GM18870 (cell line): ENCODE measurements at regions not wholly inside any gene's neighbourhood (a gene's known extent, or its start where the extent isn't known, plus 50 kb on each side); places are given as distances from the start of the nearest gene placed in this dataset.

Experiments used
- ATAC-seq: cut with Tn5 transposase; IDR thresholded peaks from one replicate; pipeline ENCODE4 v1.9.1; 2021; ENCODE audit warnings: moderate library complexity; ENCODE audit not compliant: unreplicated experiment

DNA sequence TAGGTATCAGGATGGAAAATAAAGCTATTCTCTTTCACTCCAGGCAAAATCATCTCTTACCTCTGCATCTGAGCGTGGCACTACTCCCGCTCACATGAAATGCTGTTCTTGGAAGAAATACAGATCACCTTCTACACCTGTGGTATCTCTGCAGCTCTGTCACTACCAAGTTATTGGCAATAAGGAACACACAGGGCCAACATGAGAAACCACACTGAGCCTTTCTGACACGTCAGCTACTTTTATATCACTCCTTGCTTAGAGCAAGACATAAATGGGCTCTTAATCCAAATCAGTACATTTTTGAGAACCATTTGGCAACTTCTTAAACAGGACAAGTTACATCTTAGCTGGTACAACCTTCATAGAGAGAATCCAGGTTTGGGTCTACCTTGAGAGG lies 101.8 kb upstream of the GUCY1A1 start:
- ATAC-seq = no peak

DNA sequence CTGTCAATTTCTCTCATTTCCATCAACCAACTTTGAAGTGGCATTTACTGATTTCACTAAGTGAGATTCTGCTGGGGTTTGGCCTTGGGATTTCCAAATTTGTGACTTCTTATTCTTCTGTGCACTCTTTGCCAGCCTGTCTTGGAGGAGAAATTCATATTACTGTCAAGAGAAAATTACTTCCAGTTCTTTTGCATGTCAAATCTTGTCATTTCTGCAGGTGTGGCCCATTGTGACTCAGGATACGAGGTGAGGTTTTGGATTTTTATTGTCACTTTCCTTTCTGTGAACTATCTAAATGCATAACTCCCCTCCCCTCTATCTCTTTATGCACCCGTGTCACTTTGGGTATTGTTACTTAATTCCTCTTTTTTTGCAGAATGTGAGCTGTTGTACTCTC lies 102.6 kb upstream of the GUCY1A1 start:
- ATAC-seq = no peak

- no peak for ATAC-seq
These were observed 106.7 kb upstream of the GUCY1A1 start for GRCh38 chr4:155559915-155560314.

- ATAC-seq = no peak
These were observed 114.5 kb upstream of the GUCY1A1 start for GRCh38 chr4:155552180-155552579.

DNA sequence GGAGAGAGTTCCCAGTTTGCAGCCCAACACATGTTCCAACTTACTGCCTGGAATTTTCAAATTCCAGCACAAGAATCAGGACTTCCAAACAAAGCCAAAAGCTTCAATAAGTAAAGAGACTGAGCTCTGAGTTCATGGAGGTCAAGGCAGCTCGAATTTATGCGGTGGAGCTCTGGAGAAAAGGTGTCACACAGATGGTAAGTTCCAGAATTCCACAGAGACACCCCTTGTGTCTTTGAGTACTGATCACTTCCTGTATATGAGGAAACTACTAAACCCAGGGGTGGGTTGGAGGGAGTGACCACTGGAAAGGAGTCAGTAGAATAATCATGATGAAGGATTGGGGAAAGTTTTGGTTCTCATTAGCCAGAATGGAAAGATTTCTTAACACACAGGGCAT lies 118.5 kb upstream of the GUCY1A1 start:
- ATAC-seq = no peak

DNA sequence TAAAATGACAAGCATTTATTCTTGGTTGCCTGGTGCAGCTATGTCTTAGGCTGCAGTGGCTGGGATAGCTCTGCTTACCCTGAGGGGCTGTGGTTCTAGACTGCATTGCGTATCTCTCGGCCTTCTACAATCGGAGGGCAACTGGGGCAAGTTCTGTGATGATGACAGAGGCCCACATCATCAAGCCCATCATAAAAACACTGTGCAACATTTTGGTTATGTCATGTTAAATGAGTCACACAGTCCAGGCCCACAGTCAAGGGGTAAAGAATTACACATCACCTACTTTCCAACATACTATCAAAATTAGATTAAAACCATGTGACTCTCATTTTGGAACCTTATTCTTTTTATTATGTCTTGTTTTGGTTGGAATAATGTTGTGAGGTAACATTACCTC lies 120.2 kb upstream of the GUCY1A1 start:
- no peak for ATAC-seq

GRCh38 chr4:155545456-155545855 lies 121.2 kb upstream of the GUCY1A1 start:
- ATAC-seq = no peak

DNA sequence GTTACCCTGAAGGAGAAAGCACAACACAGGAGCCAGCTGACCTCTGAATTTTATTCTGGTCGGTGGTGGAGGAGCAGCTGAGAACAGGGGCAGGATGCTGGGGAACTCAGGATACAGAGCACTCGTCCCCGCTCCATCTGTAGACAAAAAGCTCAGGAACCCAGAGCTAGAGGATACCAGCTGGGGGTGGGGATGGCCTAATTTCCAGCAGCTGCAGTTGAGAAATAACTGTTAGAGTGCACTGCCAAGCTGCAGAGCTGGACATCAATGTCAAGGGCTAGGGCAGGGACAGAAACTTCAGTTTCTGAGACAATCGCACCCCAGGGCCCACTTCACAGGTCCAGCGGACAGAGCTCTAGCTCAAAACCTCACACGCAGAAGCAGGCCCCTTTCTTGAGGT lies 122.1 kb upstream of the GUCY1A1 start:
- no peak for ATAC-seq

DNA sequence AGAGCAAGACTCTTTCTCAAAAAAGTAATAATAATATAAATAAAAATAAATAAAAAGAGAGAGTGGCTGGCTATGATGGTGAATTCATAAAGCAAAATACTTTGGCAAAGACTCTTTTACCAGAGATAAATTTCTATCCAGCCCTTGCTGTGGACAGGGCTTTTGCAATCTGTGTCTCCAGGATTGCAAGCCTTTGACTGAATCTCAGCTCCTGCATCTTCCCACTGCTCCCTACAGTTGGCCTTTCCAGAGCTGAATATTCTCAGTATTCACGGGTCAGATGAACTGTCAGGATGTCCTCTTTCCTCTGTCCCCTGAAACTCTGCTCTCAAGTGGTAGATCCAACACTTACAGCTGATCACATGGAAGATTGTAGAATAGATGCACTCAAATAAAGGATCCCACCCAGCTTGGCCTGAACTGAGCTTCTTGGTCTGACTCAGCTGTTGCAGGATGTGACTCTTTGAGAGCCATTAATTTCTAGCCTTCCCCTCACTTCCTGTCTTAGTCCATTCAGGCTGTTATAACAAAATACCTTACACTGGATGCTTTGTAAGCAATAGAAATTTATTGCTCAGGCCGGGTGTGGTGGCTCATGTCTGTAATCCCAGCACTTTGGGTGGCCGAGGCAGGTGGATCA lies 123.4 kb upstream of the GUCY1A1 start:
- peak; percentile 94 for ATAC-seq

- no peak for ATAC-seq
These were observed 124.2 kb upstream of the GUCY1A1 start for GRCh38 chr4:155542415-155542814.

GRCh38 chr4:155541716-155542115 lies 124.9 kb upstream of the GUCY1A1 start:
- no peak for ATAC-seq

GRCh38 chr4:155540698-155541097 lies 126.0 kb upstream of the GUCY1A1 start:
- no peak for ATAC-seq

GRCh38 chr4:155539746-155540145 lies 126.9 kb upstream of the GUCY1A1 start:
- ATAC-seq = no peak

DNA sequence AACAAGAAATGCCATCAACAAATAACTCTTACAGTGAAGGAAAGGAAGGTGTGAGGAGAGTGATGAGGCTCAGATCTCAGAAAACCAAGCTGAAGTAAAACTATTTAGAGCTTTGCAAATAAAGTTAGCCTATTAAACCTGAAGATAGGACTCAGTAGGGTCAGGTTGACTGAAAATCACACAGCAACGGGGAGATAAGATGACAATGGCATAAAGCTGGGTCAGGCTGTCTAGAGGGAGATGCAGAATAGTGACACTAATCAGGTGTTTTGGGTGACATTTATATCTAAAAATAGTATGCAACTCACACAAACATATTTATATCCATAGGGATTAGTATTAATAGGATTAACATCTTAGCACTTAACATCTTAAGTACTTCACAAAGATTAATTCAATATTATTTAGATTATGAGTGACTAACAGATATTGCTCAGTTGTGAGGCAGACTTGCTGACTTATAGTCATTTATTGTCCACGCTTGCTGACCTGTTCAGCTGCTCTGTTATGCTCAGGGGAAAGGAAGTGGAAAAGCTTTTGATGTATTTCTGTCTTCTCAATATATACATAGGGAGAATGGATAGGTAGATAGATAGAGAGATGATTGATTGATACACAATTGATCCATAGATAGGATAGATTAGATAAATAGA lies 130.7 kb upstream of the GUCY1A1 start:
- no peak for ATAC-seq

GRCh38 chr4:155532373-155533085 lies 134.1 kb upstream of the GUCY1A1 start:
- no peak for ATAC-seq

DNA sequence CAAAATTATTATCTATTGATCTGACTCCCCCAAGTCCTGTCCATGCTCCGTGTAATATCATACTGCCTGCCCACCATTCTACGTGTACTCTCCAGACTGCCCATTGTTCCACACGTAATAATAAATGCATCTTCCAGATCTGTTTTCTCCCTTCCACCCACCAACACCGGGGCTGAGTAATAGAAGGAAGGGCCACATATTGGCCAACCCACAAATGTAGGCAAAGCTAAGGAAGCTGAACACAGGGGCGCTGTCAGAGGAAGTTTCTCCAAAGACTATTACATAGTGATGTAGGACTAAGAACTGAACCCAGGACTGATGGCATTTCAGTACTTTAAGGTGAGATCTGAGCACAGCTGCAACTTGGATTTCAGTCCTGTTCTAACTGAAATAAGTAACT lies 135.8 kb upstream of the GUCY1A1 start:
- no peak for ATAC-seq

DNA sequence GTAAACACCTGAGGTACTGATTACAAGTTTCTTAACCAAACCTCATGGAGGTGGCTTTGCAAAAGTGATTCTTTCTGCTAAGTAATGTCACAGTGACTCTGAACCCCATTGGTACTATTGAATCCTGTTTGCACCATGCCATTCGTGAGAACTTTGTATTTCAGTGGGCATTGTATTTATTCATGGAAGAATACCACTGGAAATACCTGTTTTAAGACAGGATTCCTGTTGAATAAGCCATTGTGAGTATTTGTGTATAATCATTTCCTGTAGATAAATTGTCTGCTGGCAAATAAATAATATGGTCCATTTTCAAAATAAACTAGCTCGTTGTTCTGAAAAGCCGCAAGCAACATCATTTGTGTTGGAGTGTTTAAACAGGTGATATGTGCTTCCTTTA lies 136.4 kb upstream of the GUCY1A1 start:
- ATAC-seq = no peak

DNA sequence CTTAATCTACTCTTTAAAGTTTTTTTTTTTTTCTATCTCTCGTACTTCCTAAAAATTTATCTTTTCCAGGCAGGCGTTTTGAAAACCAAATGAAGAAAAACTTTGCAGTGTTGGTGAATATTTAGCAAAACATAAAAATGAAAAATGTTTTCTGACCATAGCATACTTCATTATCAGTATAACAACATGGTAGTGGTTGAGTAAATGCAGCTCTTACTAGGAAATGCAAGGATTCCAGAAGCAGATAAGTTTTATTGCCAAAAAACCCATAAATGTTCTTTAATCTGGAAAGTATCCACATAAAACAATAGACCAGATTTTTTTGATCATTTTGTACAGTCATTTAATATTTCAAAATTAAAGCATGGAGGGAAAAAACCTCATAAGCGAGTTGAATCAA lies 136.9 kb upstream of the GUCY1A1 start:
- ATAC-seq = no peak

DNA sequence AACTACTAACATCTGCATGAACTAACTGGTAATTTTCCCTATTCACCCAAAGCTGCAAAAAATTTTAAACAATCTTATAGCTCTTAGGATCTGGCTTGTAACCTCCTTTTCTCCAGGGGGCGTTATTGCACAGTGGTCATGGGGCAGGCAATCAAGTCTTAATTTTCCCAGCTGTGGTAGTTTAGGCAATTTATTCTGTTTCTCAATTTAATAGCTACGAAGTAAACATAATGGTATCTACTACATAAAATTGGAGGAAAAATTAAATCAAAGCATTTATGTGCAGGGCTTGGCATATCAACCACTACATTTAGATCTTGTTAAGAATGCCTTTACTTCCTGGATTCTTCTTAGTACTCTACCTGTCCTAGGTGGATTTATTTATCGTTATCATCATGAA lies 137.4 kb upstream of the GUCY1A1 start:
- ATAC-seq = no peak

DNA sequence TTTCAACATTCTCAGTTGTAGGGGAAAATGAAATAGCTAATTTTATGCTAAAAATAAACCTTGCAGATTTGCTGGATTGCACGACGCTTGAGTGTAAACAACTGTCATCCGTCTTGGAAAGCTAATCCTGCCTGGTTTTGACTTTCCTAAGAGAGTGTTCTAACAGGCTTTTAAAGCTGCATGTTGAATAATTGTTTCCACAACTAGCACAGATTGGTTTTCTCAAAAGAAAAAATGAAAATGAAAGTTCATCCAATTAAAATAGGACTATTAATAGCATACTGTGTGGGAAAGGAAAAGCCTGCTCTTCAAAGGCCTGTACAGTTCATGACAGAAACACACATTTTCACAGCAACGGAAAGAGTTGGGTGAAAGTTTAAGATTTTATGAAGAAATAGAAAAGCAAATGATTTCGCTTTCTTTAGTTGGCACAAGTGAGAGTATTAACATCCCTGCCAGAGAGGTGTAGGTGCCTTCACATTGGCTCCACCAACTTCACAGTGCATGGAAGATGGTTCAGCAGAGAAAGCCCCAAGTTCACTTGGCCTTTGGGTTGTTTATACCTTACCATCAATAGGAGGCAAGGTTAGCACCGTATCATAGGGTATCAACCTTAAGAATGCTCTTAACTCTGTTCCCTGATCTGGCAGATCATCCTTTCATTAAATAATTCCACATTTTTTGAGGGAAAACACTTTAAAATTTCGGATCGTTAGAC lies 140.0 kb upstream of the GUCY1A1 start:
- ATAC-seq = no peak

- no peak for ATAC-seq
These were observed 141.7 kb upstream of the GUCY1A1 start for GRCh38 chr4:155524926-155525455.
